NCI-H1092 treated with DMSO at 0.1 percent for 48 hours (cell line): ENCODE measurements at regions not wholly inside any gene's neighbourhood (a gene's known extent, or its start where the extent isn't known, plus 50 kb on each side); places are given as distances from the start of the nearest gene placed in this dataset.

Source experiments
- DNase-seq: peaks from one replicate; lab custom pipeline; 2025; lab: John Stamatoyannopoulos, UW

DNA sequence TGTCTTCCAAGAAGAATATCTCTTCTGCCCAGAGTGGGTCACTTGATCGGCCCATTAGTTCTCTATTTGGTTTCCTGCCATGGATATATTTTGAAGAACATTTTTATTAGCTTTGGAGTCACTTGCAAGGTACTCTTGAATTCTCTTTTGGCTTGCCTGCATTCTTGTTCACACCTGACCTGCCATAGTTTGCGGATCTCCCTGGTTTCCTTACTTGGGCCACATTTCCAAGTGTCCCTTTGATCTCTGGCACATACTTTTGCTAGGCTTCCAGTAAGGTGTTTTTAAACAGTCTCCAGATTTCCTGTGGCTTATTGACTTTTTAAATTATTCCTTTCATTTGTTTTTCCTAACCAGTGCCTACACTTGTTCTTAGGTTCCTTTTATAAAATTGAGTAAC is 488.5 kb upstream of the MDFIC2 start:
- no peak for DNase-seq

GRCh38 chr3:70789878-70790277 is 477.4 kb upstream of the MDFIC2 start:
- no peak for DNase-seq

DNA sequence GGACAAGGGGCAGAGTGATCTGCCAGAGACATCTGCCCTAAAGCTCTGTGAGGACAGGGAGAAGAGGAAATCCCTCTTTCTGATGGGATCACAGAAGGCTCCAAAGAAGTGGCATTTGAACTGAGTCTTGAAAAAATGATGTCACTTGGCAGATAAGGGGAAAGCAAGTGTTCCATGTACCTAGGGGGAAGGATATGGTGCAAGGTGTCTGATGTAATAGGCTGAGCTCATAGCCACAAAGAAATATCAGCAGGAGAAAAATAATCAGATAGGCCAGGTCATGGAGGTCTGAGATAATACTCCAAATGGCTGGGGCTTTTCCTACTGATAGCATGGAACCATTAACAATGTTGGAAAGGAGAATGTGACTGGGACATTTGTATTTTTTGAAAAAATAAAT is 468.4 kb upstream of the MDFIC2 start:
- no peak for DNase-seq

DNA sequence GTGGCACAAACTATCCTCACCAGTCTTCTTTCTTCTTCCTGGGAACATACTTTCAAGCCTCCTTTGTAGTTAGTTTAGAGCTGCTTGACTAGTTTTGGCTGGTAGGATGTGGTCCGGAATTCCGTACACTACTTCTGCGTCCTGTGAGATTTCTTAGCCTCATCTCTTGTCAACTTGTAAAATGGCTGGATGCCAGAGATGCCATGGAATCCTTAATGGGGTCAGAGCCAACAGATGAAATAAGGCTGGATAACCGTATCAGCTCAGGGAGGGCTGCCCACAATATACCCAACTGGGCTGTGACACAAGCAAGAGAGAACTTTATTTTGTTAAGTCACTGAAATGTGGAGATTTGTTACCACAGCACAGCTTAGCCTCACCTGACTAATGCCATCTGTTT is 466.9 kb upstream of the MDFIC2 start:
- no peak for DNase-seq

GRCh38 chr3:70776081-70776480 is 463.6 kb upstream of the MDFIC2 start:
- DNase-seq: no peak

- no peak for DNase-seq
Observed at GRCh38 chr3:70775257-70775656, 462.8 kb upstream of the MDFIC2 start.

DNA sequence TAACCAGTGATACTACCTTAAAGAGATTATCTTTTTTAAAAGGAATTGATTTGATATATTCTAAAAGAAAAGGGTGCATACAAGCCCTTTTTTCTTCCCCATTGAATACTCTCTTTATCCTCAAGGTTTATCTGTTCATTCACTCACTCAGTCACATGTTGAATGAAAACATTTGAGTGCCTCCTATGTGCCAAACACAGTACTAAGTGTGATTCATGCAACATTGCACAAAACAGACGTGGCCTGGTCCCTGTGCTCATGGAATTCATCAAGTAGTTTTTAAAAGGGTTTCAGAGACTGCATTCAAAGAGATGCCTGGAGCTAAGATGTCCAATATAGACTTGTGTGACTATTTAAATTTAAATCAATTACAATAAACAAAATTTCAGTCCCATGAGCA is 462.2 kb upstream of the MDFIC2 start:
- DNase-seq: no peak

DNA sequence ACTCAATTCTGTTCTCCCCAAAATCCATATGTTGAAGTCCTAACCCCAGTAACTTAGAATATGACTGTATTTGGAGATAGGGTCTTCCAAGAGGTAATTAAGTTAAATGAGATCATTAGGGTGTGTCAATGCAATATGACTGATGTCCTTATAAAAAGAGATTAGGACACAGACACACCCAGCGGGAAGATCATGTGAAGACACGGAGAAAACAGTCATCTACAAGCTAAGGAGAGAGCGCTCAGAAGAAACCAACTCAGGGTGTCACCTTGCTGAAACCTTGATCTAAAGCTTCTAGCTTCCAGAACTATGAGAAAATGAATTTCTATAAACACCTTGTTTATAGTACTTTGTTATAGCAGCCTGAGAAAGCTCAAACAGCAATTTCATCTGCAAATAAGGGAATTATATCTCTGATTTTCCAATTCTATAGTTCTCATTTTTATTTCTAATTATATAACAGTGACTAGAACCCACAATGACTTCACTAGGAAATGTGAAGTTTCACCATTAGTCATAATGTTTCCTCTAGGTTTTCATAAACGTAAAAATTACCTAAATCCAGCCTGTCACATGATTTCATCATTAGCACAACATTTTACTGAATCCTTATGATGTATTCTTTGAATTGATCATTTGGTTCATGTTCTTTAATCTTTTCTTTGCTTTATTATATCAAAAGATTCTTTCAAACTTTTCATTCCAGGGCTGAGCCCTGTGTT is 459.1 kb upstream of the MDFIC2 start:
- no peak for DNase-seq

DNA sequence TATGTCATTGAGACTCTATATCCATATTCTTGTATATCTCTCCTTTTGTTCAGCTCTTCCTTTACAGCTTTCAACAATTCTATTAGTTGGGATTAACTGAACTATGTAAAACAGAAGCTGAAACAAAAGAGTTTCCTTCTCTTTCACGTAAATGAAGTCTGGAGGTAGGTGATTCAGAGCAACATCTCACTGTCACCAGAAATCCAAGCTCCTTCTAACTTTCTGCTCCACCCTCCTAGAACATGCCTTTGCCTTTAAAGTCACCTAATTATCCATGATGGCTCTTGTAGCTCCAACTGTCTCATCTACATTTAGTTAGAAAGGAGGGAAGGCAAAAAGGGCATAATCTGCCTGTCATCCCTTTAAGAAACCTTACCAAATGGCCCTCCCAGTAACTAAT is 458.2 kb upstream of the MDFIC2 start:
- no peak for DNase-seq

- DNase-seq: no peak
Observed at GRCh38 chr3:70766301-70766700, 453.9 kb upstream of the MDFIC2 start.

DNA sequence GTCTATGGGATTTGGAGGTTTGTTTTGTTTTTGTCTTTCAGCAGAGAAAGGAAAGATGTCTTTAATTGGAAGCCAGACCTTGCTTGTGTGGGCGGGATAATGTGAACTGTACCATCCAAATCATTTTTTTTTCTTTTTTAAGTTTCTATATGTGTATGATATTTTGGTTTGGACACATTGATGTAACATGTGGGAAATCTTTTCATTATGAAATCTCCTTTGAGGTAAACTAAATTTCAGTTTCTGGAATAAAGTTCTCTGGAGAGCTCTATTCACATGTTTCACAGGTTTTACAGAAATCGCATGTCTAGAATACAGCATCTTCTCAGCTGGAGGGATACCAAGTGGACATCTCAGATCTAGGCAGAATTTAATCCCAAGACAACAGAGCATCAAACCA is 451.5 kb upstream of the MDFIC2 start:
- no peak for DNase-seq

DNA sequence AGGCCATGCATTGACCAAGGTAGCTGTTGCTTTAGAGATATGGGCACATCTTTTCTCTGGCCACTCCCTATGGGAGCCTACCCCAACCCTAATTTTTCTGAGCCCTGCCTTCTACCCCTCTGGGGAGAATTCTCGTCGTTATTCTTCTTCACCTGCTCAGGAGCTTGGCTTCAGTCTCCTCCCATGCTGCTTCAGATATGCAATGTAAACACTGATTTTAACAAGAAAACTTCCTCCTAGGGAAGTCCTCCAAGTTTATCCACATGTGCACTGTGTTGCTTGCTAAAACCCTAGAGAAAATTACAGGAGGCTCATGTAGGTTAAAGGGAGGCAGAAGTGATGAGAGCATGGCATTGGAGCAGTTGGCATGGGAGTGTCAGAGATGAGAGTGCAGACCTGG is 445.2 kb upstream of the MDFIC2 start:
- DNase-seq: no peak

GRCh38 chr3:70755526-70755925 is 443.1 kb upstream of the MDFIC2 start:
- DNase-seq: no peak

- DNase-seq: no peak
Observed at GRCh38 chr3:70754314-70754713, 441.9 kb upstream of the MDFIC2 start.

GRCh38 chr3:70753572-70753971 is 441.1 kb upstream of the MDFIC2 start:
- no peak for DNase-seq

- DNase-seq: no peak
Observed at GRCh38 chr3:70752051-70752450, 439.6 kb upstream of the MDFIC2 start.

DNA sequence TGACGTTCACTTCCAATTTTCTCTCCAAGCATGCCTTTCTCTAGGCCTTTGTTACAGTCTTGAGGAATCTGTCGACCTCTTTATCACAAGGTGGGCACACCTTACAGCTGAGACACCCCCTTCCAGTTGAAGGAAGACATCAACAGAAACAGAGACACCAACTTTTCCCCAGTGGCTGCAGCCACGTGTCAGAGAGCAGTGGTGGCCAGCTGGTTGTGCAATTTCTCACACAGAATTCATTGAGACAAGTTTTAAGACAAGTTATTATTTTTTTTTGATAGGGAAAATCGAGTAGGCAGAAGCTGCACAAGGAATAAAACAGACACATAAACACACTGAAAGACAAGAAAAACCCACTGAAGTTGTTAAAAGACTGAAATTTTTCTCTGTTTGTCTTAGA is 436.7 kb upstream of the MDFIC2 start:
- DNase-seq: no peak

DNA sequence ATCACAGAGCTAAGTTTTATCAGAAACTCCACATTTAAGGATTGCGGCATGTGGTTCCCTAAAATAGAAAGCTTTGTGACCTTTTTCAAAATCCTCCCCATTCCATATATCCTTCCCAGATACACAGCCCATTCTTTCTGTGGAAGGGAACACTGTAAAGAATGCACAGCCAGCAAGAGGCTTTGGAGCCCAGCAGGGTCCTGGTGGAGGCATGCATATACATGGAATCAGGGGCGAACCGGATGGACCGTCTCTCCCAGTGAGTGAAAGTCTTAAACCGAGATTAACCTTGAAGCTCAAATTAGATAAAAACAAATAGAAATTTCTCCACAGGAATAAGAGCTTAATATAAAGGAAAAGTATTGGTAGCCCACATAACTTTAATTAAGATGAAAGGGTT is 436.2 kb upstream of the MDFIC2 start:
- DNase-seq: no peak

DNA sequence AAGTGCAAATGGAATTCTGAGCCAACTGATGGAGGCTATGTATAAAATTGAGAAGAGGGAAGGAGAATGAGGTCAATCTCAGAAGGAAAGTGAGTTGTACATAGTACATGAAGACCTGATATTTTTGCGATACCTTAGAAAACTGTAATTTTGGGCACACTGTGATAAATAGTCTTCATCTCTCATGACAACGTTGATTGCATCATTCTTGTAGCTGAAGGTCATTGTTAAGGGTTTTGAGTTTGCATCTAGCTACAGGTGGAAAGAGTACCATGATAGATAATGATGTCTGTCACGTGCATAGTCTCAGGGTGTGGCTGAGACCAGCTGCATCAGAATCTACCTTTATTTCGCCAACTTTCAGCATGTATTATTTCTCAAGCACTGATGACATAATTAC is 435.4 kb upstream of the MDFIC2 start:
- DNase-seq: no peak

DNA sequence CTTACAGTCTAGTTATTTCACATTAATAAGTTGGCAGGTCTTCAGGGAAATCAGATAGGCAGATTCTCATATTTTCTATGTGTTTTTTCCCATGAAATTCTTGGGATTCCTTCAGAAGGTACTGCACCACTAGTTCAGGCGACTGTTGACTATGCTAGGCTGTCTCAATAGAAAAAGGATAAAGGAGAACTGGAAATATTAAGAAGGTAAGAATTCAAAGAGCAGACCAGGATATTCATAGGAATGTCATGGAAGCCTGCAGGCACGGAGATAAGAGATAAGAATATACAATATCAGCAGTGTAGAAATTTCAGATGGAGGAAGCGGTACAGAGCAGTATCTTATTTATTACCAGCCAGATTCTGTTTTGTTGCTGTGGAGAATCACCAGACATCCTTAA is 432.1 kb upstream of the MDFIC2 start:
- no peak for DNase-seq

- DNase-seq: no peak
Observed at GRCh38 chr3:70743754-70744153, 431.3 kb upstream of the MDFIC2 start.

GRCh38 chr3:70742081-70742480 is 429.6 kb upstream of the MDFIC2 start:
- no peak for DNase-seq

DNA sequence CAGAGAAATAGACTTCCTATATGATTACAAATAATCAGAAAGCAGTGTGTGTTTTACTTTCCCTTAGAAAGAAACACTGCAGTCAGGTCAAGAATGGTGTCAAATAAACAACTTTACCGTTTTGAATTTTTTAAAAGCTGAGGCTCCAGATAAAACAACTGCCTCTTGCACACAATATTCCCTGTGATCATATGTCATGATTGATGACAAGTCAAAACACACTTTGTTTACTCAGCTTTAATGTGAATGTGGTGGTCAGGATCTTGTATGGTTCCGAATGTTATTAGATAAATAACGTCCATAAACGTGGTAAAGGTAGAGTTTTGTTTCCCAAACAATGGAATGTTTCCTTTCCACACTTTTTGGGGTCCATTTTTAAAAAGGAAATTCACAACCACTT is 428.4 kb upstream of the MDFIC2 start:
- no peak for DNase-seq

GRCh38 chr3:70740071-70740470 is 427.6 kb upstream of the MDFIC2 start:
- DNase-seq: no peak

DNA sequence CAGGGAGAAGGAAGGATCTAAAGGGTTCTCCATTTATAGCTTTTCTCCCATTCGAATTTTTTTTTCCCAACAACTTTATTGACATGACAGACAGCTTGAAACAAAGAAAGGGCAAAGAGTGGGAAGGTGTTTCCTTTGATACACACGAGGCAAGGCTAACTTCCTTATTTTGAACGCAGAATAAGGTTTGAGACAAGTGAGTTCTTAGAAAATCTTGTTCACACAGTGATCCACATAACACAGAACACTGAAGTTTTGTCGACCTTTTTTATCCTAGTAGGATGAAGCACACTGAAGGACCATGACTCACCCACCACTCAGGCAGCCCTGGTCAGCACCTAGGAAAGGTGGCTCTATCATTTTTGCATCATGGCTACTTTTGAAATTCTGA is 425.8 kb upstream of the MDFIC2 start:
- no peak for DNase-seq
